Lung (tissue), 11 donors: ENCODE measurements at regions not wholly inside any gene's neighbourhood (a gene's known extent, or its start where the extent isn't known, plus 50 kb on each side); places are given as distances from the start of the nearest gene placed in this dataset.

Experiments
- ATAC-seq: fragments of 200-7000 bp; cut with Tn5 transposase; one replicate; pipeline ENCODE4 v1.9.1; 2020; ENCODE audit warnings: moderate number of reproducible peaks; ENCODE audit not compliant: insufficient read depth, low FRiP score
- DNase-seq, 3 donors: peaks; one replicate each; pipeline ENCODE4 v3.0.0-alpha.2; 2013 to 2017
- H3K27ac ChIP-seq, 2 donors: one replicate each; pipeline ENCODE4 v1.5.1; 2013; ENCODE audit warnings: mild to moderate bottlenecking in 2 of 2, moderate library complexity in 2 of 2, control low read depth in 1 of 2, inconsistent platforms in 1 of 2, low read depth in 1 of 2, low read length in 1 of 2
- H3K27me3 ChIP-seq, 3 donors: one replicate each; pipeline ENCODE4 v1.5.1; 2013; ENCODE audit warnings: low read length in 2 of 3; ENCODE audit not compliant: control insufficient read depth in 3 of 3, insufficient read depth in 3 of 3
- H3K36me3 ChIP-seq, 4 donors: one replicate each; pipeline ENCODE4 v1.5.1; 2013; ENCODE audit warnings: low read length in 4 of 4, mild to moderate bottlenecking in 1 of 4, moderate library complexity in 1 of 4; ENCODE audit not compliant: control insufficient read depth in 4 of 4, insufficient read depth in 4 of 4
- H3K4me1 ChIP-seq, 5 donors: one replicate each; pipeline ENCODE4 v1.5.1; 2013; ENCODE audit warnings: low read length in 5 of 5, mild to moderate bottlenecking in 2 of 5, moderate library complexity in 1 of 5; ENCODE audit not compliant: control insufficient read depth in 5 of 5, insufficient read depth in 5 of 5
- H3K4me3 ChIP-seq: one replicate; pipeline ENCODE4 v1.5.1; 2013; ENCODE audit warnings: mild to moderate bottlenecking, control low read depth, moderate library complexity
- H3K9ac ChIP-seq, 2 donors: one replicate each; pipeline ENCODE4 v1.5.1; 2013; ENCODE audit warnings: low read length in 2 of 2, control low read depth in 1 of 2; ENCODE audit not compliant: insufficient read depth in 1 of 2
- H3K9me3 ChIP-seq, 4 donors: one replicate each; pipeline ENCODE4 v1.5.1; 2013; ENCODE audit warnings: low read length in 3 of 4, mild to moderate bottlenecking in 1 of 4, moderate library complexity in 1 of 4; ENCODE audit not compliant: control insufficient read depth in 4 of 4, insufficient read depth in 3 of 4
- WGBS, 2 donors: extraction: QIAGEN DNeasy Blood & Tissue Kit; methylation state at CpG; one replicate each; pipeline ENCODE4 v1.1.7; 2013; 5-methylcytosine and 5-hydroxymethylcytosine counted together
- TF ChIP-seq, protein P1 (sequence below): IDR thresholded peaks from 2 replicates; pipeline ENCODE4 v1.5.1; 2012; ENCODE audit warnings: mild to moderate bottlenecking; ENCODE audit errors: control extremely low read depth, extremely low read depth
- donor health status: control.
- donor health status: control.
- donor health status: Bipolar disorder and iron deficiency.
- donor health status: healthy.
- donor health status: DM: yes; HTN: yes; CAD: no.

DNA sequence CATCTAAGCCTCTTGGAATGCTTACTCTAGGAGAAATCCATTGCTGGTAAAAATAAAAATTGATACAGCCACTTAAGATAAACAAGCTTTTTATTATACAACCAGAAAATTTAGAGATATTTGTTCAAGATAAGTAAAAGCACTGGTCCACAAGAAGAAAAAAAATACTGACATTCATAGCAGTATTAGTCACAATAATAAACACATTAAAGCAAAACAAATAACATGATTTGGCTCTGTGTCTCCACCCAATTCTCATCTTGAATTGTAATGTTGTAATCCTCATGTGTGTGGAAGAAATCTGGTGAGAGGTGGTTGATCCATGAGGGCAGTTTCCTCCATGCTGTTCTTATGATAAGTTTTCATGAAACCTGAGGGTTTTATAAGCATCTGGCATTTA is 1093.5 kb upstream of the ADGRB3 start:
- no peak for ATAC-seq
- TF ChIP-seq, protein P1, sequence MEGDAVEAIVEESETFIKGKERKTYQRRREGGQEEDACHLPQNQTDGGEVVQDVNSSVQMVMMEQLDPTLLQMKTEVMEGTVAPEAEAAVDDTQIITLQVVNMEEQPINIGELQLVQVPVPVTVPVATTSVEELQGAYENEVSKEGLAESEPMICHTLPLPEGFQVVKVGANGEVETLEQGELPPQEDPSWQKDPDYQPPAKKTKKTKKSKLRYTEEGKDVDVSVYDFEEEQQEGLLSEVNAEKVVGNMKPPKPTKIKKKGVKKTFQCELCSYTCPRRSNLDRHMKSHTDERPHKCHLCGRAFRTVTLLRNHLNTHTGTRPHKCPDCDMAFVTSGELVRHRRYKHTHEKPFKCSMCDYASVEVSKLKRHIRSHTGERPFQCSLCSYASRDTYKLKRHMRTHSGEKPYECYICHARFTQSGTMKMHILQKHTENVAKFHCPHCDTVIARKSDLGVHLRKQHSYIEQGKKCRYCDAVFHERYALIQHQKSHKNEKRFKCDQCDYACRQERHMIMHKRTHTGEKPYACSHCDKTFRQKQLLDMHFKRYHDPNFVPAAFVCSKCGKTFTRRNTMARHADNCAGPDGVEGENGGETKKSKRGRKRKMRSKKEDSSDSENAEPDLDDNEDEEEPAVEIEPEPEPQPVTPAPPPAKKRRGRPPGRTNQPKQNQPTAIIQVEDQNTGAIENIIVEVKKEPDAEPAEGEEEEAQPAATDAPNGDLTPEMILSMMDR, result no peak

DNA sequence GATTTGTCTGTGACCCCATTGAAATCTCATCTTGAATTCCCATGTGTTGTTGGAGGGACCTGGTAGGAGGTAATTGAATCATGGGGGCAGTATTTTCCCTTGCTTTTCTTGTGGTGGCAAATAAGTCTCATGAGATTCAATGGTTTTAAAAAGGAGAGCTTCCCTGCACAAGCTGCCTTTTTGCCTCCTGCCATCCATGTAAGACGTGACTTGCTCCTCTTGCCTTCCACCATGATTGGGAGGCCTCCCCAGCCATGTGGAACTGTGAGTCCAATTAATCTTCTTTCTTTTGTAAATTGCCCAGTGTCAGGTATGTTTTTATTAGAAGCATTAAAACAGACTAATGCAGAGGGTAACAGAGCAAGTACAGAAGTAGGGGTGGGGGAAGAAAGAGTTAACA is 1097.0 kb upstream of the ADGRB3 start:
- no peak overlapping the region for H3K9ac ChIP-seq
- ATAC-seq (no peak), DNase-seq (no peak)
- H3K36me3 ChIP-seq, result no peaks in the 10 kb centered on the region
- H3K9me3 ChIP-seq, result peaks cover 0 to 4% (median under 1%) of the 10 kb centered on the region in 4 donors
- H3K27ac ChIP-seq, result no peak overlapping the region
- H3K4me1 ChIP-seq, result no peaks in the 10 kb centered on the region
- H3K4me3 ChIP-seq, result no peak overlapping the region
- 77% methylated on average over 1 of the region's 1 CpG for WGBS, 2 donors
- H3K27me3 ChIP-seq, result no peaks in the 10 kb centered on the region
- TF ChIP-seq, protein P1, result no peak

More for the DNA sequence above, 1093.5 kb upstream of the ADGRB3 start:
- Histone ChIP-seq H3K4me3 (no peak overlapping the region), H3K27ac (no peak overlapping the region), H3K36me3 (no peaks in the 10 kb centered on the region), H3K9me3 (peaks cover 2 to 15% (median 7%) of the 10 kb centered on the region in 4 donors), H3K27me3 (no peaks in the 10 kb centered on the region), H3K4me1 (no peaks in the 10 kb centered on the region), H3K9ac (no peak overlapping the region)
- no peak for DNase-seq

DNA sequence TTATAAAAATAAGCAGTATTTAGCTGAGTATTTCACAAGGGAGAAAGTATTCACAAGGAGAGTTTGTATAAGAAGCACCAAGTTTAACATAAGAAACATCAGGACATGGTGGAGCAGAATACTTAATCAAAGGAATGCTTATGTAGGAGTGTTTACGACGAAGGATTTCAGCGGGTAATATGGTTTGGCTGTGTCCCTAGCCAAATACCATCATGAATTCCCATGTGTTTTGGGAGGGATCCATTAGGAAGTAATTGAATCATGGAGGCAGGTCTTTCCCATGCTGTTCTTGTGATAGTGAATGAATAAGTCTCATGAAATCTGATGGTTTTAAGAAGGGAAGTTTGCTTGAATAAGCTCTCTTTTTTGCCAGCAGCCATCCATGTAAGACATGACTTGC is 1099.1 kb upstream of the ADGRB3 start:
- Histone ChIP-seq H3K27me3 (no peaks in the 10 kb centered on the region), H3K4me1 (no peaks in the 10 kb centered on the region), H3K36me3 (no peaks in the 10 kb centered on the region), H3K4me3 (no peak overlapping the region), H3K9ac (no peak overlapping the region), H3K27ac (no peak overlapping the region), H3K9me3 (no peaks in the 10 kb centered on the region)
- TF ChIP-seq, protein P1, result no peak
- DNase-seq, result no peak
- ATAC-seq, result no peak
- 80 to 88% methylated on average over 3 of the region's 3 CpGs for WGBS, 2 donors

DNA sequence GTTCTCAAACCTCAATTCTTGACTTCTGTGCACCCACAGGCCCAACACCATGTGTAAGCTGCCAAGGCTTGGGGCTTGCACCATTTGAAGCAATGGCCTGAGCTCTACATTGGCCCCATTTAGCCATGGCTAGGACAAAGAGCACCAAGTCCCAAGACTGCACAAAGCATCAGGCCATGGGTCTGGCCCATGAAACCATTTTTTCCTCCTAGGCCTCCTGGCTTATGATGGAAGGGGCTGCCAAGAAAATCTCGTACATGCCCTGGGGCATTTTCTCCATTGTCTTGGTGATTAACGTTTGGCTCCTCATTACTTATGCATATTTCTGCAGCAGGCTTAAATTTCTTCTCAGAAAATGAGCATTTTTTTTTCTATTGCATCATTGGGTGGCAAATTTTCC is 1128.7 kb upstream of the ADGRB3 start:
- H3K9ac ChIP-seq, result no peak overlapping the region
- ATAC-seq (no peak), DNase-seq (no peak)
- no peaks in the 10 kb centered on the region for H3K36me3 ChIP-seq
- no peak overlapping the region for H3K4me3 ChIP-seq
- WGBS, 2 donors, result 73 to 78% methylated on average over 2 of the region's 2 CpGs
- no peaks in the 10 kb centered on the region for H3K27me3 ChIP-seq
- no peak overlapping the region for H3K27ac ChIP-seq
- H3K9me3 ChIP-seq, result peaks cover 0 to 8% (median 3%) of the 10 kb centered on the region in 4 donors
- H3K4me1 ChIP-seq, result no peaks in the 10 kb centered on the region
- TF ChIP-seq, protein P1, result no peak
